DOHH2 (cell line): ENCODE measurements at regions not wholly inside any gene's neighbourhood (a gene's known extent, or its start where the extent isn't known, plus 50 kb on each side); places are given as distances from the start of the nearest gene placed in this dataset.

ENCODE experiments used
- H3F3A ChIP-seq: fragments of 200-600 bp; sonication (generic), shearing (Covaris generic); 2 replicates; pipeline ENCODE4 v1.6.0; 2016; ENCODE audit warnings: antibody characterized with exemption, mild to moderate bottlenecking; ENCODE audit not compliant: control insufficient read depth, insufficient read depth
- H3K27ac ChIP-seq: fragments of 200-600 bp; sonication (generic); 2 replicates; pipeline ENCODE4 v1.5.1; 2014; ENCODE audit warnings: low read depth, mild to moderate bottlenecking, low read length, moderate library complexity
- H3K27me3 ChIP-seq: fragments of 200-600 bp; sonication (generic); 2 replicates; pipeline ENCODE4 v1.6.1; 2014; ENCODE audit warnings: mild to moderate bottlenecking, low read length, mixed read lengths; ENCODE audit not compliant: control insufficient read depth
- H3K36me3 ChIP-seq: fragments of 200-600 bp; sonication (generic); 2 replicates; pipeline ENCODE4 v1.6.1; 2014; ENCODE audit warnings: mild to moderate bottlenecking, low read length, moderate library complexity, mixed read lengths; ENCODE audit not compliant: control insufficient read depth
- H3K4me1 ChIP-seq: fragments of 200-600 bp; sonication (generic); 2 replicates; pipeline ENCODE4 v1.6.1; 2014; ENCODE audit warnings: mild to moderate bottlenecking, low read length, mixed read lengths; ENCODE audit not compliant: control insufficient read depth
- H3K4me2 ChIP-seq: fragments of 200-600 bp; sonication (generic); 2 replicates; pipeline ENCODE4 v1.6.0; 2014; ENCODE audit warnings: mild to moderate bottlenecking, low read length, moderate library complexity
- H3K4me3 ChIP-seq: fragments of 200-600 bp; sonication (generic); 2 replicates; pipeline ENCODE4 v1.5.1; 2014; ENCODE audit warnings: mild to moderate bottlenecking, low read length, mixed read lengths
- H3K79me2 ChIP-seq: fragments of 200-600 bp; sonication (generic); 2 replicates; pipeline ENCODE4 v1.6.1; 2014; ENCODE audit warnings: mild to moderate bottlenecking, low read length, mixed read lengths; ENCODE audit not compliant: control insufficient read depth
- H3K9me2 ChIP-seq: fragments of 200-600 bp; sonication (generic); replicated peaks from 2 replicates; pipeline ENCODE4 v1.6.1; 2014; ENCODE audit warnings: mild to moderate bottlenecking, low read length, mixed read lengths; ENCODE audit not compliant: control insufficient read depth
- H3K9me3 ChIP-seq: fragments of 200-600 bp; sonication (generic); 2 replicates; pipeline ENCODE4 v1.6.1; 2014; ENCODE audit warnings: antibody characterized with exemption, low read length, mixed read lengths; ENCODE audit not compliant: control insufficient read depth, insufficient read depth
- H4K20me1 ChIP-seq: fragments of 200-600 bp; sonication (generic); 2 replicates; pipeline ENCODE4 v1.6.0; 2014; ENCODE audit warnings: low read depth, mild to moderate bottlenecking, antibody characterized with exemption, low read length, moderate library complexity; ENCODE audit not compliant: control insufficient read depth, insufficient read depth
- EZH2phosphoT487 ChIP-seq: fragments of 200-600 bp; sonication (generic); IDR thresholded peaks from 2 replicates; pipeline ENCODE4 v1.6.1; 2017; ENCODE audit warnings: borderline replicate concordance, mild to moderate bottlenecking, antibody characterized with exemption, low read length, moderate library complexity, mixed read lengths
- TF ChIP-seq, protein P1 (sequence below): fragments of 200-600 bp; sonication (generic); IDR thresholded peaks from one replicate; pipeline ENCODE4 v1.5.1; 2014; ENCODE audit warnings: antibody characterized with exemption, mild to moderate bottlenecking, low read depth, low read length; ENCODE audit not compliant: poor library complexity, severe bottlenecking

DNA sequence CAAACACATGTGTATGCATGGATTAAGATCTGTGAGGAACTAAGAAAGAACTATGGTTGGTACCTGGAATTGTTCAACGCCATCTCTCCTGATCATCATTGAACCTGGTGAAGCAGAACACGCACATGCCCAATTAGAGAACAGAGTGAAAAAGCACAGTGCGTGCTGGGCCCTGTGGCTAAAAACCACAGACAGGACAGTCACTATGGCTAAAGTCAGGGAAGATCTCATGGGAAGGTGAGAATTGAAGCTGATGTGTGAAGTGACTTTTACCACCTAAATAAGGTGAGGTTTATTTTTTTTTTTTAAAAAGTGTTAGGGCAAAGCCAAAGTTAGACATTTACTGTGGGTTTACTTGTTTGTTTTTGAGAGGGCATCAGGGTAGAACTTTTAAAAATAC is 215.0 kb downstream of the SLC38A4 start:
- Histone ChIP-seq H3K4me2 (no peak overlapping the region), H3F3A (no peaks in the 10 kb centered on the region), H3K9me2 (no peaks in the 10 kb centered on the region; the same call in 1 of the 2 replicates), H3K79me2 (no peaks in the 10 kb centered on the region), H3K36me3 (no peaks in the 10 kb centered on the region), H4K20me1 (no peaks in the 10 kb centered on the region), H3K4me1 (no peaks in the 10 kb centered on the region), H3K27me3 (no peaks in the 10 kb centered on the region), H3K4me3 (no peak overlapping the region), H3K27ac (no peak overlapping the region), H3K9me3 (no peaks in the 10 kb centered on the region)
- TF ChIP-seq EZH2phosphoT487, result no peak
- TF ChIP-seq, protein P1, sequence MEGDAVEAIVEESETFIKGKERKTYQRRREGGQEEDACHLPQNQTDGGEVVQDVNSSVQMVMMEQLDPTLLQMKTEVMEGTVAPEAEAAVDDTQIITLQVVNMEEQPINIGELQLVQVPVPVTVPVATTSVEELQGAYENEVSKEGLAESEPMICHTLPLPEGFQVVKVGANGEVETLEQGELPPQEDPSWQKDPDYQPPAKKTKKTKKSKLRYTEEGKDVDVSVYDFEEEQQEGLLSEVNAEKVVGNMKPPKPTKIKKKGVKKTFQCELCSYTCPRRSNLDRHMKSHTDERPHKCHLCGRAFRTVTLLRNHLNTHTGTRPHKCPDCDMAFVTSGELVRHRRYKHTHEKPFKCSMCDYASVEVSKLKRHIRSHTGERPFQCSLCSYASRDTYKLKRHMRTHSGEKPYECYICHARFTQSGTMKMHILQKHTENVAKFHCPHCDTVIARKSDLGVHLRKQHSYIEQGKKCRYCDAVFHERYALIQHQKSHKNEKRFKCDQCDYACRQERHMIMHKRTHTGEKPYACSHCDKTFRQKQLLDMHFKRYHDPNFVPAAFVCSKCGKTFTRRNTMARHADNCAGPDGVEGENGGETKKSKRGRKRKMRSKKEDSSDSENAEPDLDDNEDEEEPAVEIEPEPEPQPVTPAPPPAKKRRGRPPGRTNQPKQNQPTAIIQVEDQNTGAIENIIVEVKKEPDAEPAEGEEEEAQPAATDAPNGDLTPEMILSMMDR, result no peak

DNA sequence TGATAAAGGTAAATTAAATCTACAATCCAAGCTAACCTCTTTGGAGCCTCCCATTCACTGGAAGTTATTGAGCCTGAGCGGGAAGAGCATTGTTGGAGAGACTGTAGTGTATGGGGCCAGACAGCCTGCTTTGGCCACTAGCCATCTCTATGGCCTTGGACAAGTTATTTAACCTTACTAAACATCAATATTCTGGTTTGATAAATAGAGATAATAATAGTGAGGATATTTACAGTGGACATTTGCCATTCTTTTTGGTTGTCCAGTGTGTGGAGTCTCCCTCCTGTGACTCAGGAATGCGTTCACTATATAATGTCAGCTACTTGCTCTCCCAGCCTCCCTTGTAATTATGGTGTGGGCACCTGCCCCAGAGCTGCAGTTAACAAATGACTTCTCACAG is 216.1 kb downstream of the SLC38A4 start:
- no peaks in the 10 kb centered on the region for H3F3A ChIP-seq
- no peaks in the 10 kb centered on the region for H3K79me2 ChIP-seq
- no peaks in the 10 kb centered on the region for H3K27me3 ChIP-seq
- H4K20me1 ChIP-seq, result no peaks in the 10 kb centered on the region
- no peak overlapping the region for H3K4me2 ChIP-seq
- TF ChIP-seq, protein P1, result no peak
- no peak for TF ChIP-seq EZH2phosphoT487
- H3K9me3 ChIP-seq, result no peaks in the 10 kb centered on the region
- no peaks in the 10 kb centered on the region for H3K36me3 ChIP-seq
- H3K27ac ChIP-seq, result no peak overlapping the region
- no peaks in the 10 kb centered on the region; the same call in 1 of the 2 replicates for H3K9me2 ChIP-seq
- no peaks in the 10 kb centered on the region for H3K4me1 ChIP-seq
- H3K4me3 ChIP-seq, result no peak overlapping the region

DNA sequence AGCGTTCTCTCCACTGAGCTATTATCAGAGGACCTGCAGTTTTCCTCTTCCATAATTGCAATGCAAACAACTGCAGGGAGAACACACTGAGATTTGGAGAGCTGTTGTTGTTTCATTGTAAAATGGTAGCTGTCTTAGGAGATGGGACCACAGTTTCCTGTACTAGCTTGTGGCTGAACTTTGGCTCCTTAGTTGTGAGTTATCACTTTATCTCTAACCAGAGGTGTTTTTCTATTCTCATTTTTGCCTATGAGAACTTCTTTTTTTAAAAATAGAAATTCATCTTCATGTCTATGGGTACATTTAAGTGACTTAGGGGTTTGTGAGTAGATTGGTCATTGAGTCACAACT is 216.5 kb downstream of the SLC38A4 start:
- Histone ChIP-seq H3F3A (no peaks in the 10 kb centered on the region), H4K20me1 (no peaks in the 10 kb centered on the region), H3K27me3 (no peaks in the 10 kb centered on the region), H3K9me3 (no peaks in the 10 kb centered on the region), H3K4me1 (no peaks in the 10 kb centered on the region), H3K4me2 (no peak overlapping the region), H3K27ac (no peak overlapping the region), H3K4me3 (no peak overlapping the region), H3K79me2 (no peaks in the 10 kb centered on the region), H3K36me3 (no peaks in the 10 kb centered on the region), H3K9me2 (no peaks in the 10 kb centered on the region; the same call in 1 of the 2 replicates)
- TF ChIP-seq, protein P1, result no peak
- no peak for TF ChIP-seq EZH2phosphoT487
